Duodenal mucosa (tissue), 2 donors: ENCODE measurements at regions not wholly inside any gene's neighbourhood (a gene's known extent, or its start where the extent isn't known, plus 50 kb on each side); places are given as distances from the start of the nearest gene placed in this dataset.

ENCODE experiments used
- H3K27ac ChIP-seq: one replicate; pipeline ENCODE4 v1.7.0; 2013; ENCODE audit warnings: low read depth, low read length
- H3K27me3 ChIP-seq, 2 donors: one replicate each; pipeline ENCODE4 v1.7.0; 2013; ENCODE audit warnings: low read length in 2 of 2, control low read depth in 1 of 2; ENCODE audit not compliant: insufficient read depth in 2 of 2, control insufficient read depth in 1 of 2
- H3K36me3 ChIP-seq, 2 donors: one replicate each; pipeline ENCODE4 v1.7.0; 2013; ENCODE audit warnings: low read length in 2 of 2, control low read depth in 1 of 2; ENCODE audit not compliant: insufficient read depth in 2 of 2, control insufficient read depth in 1 of 2
- H3K4me1 ChIP-seq, 2 donors: one replicate each; pipeline ENCODE4 v1.7.0; 2013; ENCODE audit warnings: low read length in 2 of 2, control low read depth in 1 of 2; ENCODE audit not compliant: insufficient read depth in 2 of 2, control insufficient read depth in 1 of 2
- H3K4me3 ChIP-seq, 2 donors: one replicate each; pipeline ENCODE4 v1.7.0; 2013; ENCODE audit warnings: low read length in 2 of 2, low read depth in 1 of 2
- H3K9ac ChIP-seq, 2 donors: one replicate each; pipeline ENCODE4 v1.7.0; 2013; ENCODE audit warnings: low read length in 2 of 2, low read depth in 1 of 2
- H3K9me3 ChIP-seq, 2 donors: one replicate each; pipeline ENCODE4 v1.7.0; 2013; ENCODE audit warnings: low read length in 2 of 2, control low read depth in 1 of 2; ENCODE audit not compliant: control insufficient read depth in 1 of 2

GRCh38 chr9:89953824-89954615, 349.2 kb downstream of the GADD45G start:
- H3K27ac ChIP-seq, result no peak overlapping the region
- H3K36me3 ChIP-seq, result no peaks in the 10 kb centered on the region
- H3K27me3 ChIP-seq, result no peaks in the 10 kb centered on the region
- H3K4me3 ChIP-seq, result no peak overlapping the region
- H3K4me1 ChIP-seq, result no peaks in the 10 kb centered on the region
- H3K9me3 ChIP-seq, result no peaks in the 10 kb centered on the region
- no peak overlapping the region for H3K9ac ChIP-seq

GRCh38 chr9:89955144-89955543, 350.3 kb downstream of the GADD45G start:
- Histone ChIP-seq H3K9me3 (no peaks in the 10 kb centered on the region), H3K36me3 (no peaks in the 10 kb centered on the region), H3K4me3 (no peak overlapping the region), H3K27ac (no peak overlapping the region), H3K4me1 (no peaks in the 10 kb centered on the region), H3K9ac (no peak overlapping the region), H3K27me3 (no peaks in the 10 kb centered on the region)

- no peaks in the 10 kb centered on the region for H3K27me3 ChIP-seq
- H3K4me1 ChIP-seq, result no peaks in the 10 kb centered on the region
- H3K4me3 ChIP-seq, result no peak overlapping the region
- no peaks in the 10 kb centered on the region for H3K9me3 ChIP-seq
- H3K36me3 ChIP-seq, result no peaks in the 10 kb centered on the region
- no peak overlapping the region for H3K9ac ChIP-seq
- no peak overlapping the region for H3K27ac ChIP-seq
These were observed 350.8 kb downstream of the GADD45G start for GRCh38 chr9:89955626-89956025.

- Histone ChIP-seq H3K27ac (no peak overlapping the region), H3K4me3 (no peak overlapping the region), H3K36me3 (no peaks in the 10 kb centered on the region), H3K9me3 (no peaks in the 10 kb centered on the region), H3K4me1 (peaks cover 0 to 3% of the 10 kb centered on the region in 2 donors), H3K9ac (no peak overlapping the region), H3K27me3 (no peaks in the 10 kb centered on the region)
These were observed 351.5 kb downstream of the GADD45G start for GRCh38 chr9:89956331-89956730.

GRCh38 chr9:89956907-89957306, 352.1 kb downstream of the GADD45G start:
- Histone ChIP-seq H3K9ac (no peak overlapping the region), H3K27ac (no peak overlapping the region)

GRCh38 chr9:89958086-89958485, 353.3 kb downstream of the GADD45G start:
- Histone ChIP-seq H3K27ac (no peak overlapping the region), H3K4me1 (peaks cover 3 to 17% of the 10 kb centered on the region in 2 donors), H3K9ac (no peak overlapping the region), H3K4me3 (no peak overlapping the region), H3K9me3 (no peaks in the 10 kb centered on the region), H3K36me3 (no peaks in the 10 kb centered on the region), H3K27me3 (no peaks in the 10 kb centered on the region)

More at GRCh38 chr9:89956907-89957306, 352.1 kb downstream of the GADD45G start:
- no peaks in the 10 kb centered on the region for H3K9me3 ChIP-seq
- H3K36me3 ChIP-seq, result no peaks in the 10 kb centered on the region
- H3K27me3 ChIP-seq, result no peaks in the 10 kb centered on the region
- no peak overlapping the region for H3K4me3 ChIP-seq
- H3K4me1 ChIP-seq, result peaks cover 3 to 9% of the 10 kb centered on the region in 2 donors

GRCh38 chr9:89961616-89962341, 357.0 kb downstream of the GADD45G start:
- Histone ChIP-seq H3K27ac (no peak overlapping the region), H3K9me3 (no peaks in the 10 kb centered on the region), H3K4me3 (no peak overlapping the region), H3K4me1 (peaks cover 3 to 17% of the 10 kb centered on the region in 2 donors), H3K9ac (no peak overlapping the region), H3K36me3 (no peaks in the 10 kb centered on the region), H3K27me3 (no peaks in the 10 kb centered on the region)

GRCh38 chr9:89963280-89963679, 358.5 kb downstream of the GADD45G start:
- no peak overlapping the region for H3K27ac ChIP-seq
- no peaks in the 10 kb centered on the region for H3K9me3 ChIP-seq
- peaks cover 3 to 17% of the 10 kb centered on the region in 2 donors for H3K4me1 ChIP-seq
- H3K27me3 ChIP-seq, result no peaks in the 10 kb centered on the region
- no peak overlapping the region for H3K9ac ChIP-seq
- no peaks in the 10 kb centered on the region for H3K36me3 ChIP-seq
- no peak overlapping the region for H3K4me3 ChIP-seq

- Histone ChIP-seq H3K9me3 (no peaks in the 10 kb centered on the region), H3K4me3 (no peak overlapping the region), H3K4me1 (peaks cover 0 to 13% of the 10 kb centered on the region in 2 donors), H3K36me3 (no peaks in the 10 kb centered on the region), H3K27me3 (no peaks in the 10 kb centered on the region), H3K27ac (no peak overlapping the region), H3K9ac (no peak overlapping the region)
These were observed 362.7 kb downstream of the GADD45G start for GRCh38 chr9:89967527-89967926.

- H3K36me3 ChIP-seq, result no peaks in the 10 kb centered on the region
- no peaks in the 10 kb centered on the region for H3K9me3 ChIP-seq
- no peak overlapping the region for H3K9ac ChIP-seq
- H3K27me3 ChIP-seq, result no peaks in the 10 kb centered on the region
- H3K4me1 ChIP-seq, result peaks cover 0 to 11% of the 10 kb centered on the region in 2 donors
- H3K4me3 ChIP-seq, result no peak overlapping the region
- H3K27ac ChIP-seq, result no peak overlapping the region
These were observed 364.4 kb downstream of the GADD45G start for GRCh38 chr9:89969156-89969675.
